Middle frontal gyrus (tissue), 1 donor: ENCODE measurements at regions not wholly inside any gene's neighbourhood (a gene's known extent, or its start where the extent isn't known, plus 50 kb on each side); places are given as distances from the start of the nearest gene placed in this dataset.
"Not testable (repeated sequence)": the region's sequence is repeated elsewhere in the genome, so short reads cannot be mapped to it uniquely, and the experiment has no call there.

ENCODE experiments used
- DNase-seq: peaks from one replicate; pipeline ENCODE4 v3.0.0-alpha.2; 2015; ENCODE audit warnings: low spot score; ENCODE audit errors: extremely low spot score

DNA sequence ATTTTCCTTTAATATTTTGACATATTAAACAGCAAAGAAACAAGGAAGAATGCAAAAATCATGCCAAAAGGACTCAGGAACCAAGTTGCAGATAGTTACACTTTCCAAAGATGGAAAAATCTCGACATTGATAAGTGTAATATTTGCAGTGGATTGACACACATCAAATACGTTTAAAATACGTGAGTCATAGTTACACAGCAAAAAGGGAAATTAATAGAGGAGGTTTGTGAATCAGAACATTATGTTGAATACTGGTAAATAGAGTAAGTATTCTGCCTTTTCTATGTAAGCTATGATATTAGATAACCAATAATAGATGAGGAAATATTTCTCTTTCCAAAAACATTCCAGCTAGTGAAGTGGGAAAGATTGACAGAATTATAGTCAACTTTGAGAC is 1761.3 kb upstream of the IGFBP7 start:
- no peak for DNase-seq

DNA sequence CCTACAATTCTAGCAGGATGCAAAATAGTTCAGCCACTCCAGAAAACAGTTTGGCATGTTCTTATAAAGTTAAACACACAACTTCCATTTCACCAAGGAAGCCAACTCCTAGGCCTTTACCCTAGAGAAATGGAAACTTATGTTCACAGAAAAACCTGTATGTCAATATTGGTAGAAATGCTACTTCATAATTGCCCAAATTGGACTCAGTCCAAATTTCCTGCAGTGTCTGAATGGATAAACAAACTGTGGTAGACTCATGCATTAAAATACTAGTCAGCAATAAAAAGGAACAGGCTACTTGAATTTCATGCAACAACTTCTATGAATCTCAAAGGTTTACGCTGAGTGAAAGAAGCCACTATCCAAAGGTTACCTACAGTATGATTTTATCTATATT is 1738.8 kb upstream of the IGFBP7 start:
- DNase-seq: no peak

DNA sequence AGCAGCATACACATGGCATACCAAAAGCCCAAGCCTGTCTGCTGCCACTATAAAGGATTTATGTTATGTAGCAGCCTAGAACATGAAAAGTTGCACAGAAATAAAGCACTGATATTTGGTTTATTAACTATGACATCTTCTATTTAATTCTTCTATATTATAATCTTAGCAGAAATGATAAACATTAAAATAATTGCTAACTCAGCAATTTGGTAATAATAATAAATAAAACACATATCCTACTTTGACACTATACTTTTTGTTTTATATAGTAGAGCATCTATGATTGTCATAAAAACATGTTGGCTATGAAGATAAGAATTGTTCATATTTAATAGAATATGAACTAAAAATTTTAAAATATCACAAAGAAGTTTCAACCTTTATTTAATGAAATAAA is 1733.3 kb upstream of the IGFBP7 start:
- DNase-seq: no peak

DNA sequence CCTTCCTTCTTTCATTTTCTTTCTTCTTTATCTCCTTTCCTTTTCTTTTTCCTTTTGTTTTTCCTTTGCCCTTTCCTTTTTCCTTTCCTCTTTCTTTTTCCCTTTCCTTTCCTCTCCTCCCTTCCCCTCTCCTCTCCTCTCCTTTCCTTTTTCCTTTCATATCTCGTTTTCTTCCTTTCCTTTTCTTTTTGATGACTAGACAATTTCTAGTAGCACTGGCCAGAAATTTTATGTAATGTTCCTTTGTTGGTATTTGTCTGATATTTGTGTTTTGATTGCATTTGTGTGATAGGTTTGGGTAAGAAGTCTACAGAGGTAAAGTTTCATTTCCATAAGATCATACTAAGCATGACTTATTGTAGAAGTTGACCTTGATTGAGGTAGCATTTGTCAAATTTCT is 1722.9 kb upstream of the IGFBP7 start:
- DNase-seq: no peak

DNA sequence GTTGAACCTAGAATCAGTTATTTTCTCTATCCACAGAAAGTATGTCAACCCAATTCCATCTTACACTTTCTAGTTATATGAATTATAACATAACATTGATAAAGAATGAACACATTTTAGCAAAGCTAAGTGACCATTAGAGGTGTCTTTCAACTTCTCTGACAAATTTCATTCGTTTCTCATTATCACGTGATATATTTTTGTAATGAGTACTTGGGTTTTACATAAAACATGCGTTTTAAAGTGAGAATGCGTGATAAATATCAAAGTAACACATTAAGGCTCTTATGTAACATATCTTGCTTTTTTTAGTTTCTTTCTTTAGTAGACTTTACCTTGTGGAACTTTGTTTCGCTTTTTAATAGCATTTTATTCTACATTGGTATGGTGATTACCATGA is 1715.1 kb upstream of the IGFBP7 start:
- no peak for DNase-seq

DNA sequence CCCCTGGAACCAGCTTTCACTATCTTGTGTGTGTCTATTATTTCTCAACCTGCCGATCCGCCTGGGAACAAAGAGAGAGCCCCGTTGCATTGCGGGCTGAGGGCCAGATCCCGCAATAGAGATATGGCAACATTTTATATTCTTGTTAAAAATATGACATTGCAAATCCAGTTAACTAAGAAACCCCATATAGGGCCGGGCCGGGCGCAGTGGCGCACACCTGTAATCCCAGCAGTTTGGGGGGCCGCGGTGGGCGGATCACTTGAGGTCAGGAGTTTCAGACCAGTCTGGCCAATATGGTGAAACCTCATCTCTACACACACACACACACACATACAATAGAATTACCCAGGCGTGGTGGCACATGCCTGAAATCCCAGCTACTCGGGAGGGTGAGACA is 1708.4 kb upstream of the IGFBP7 start:
- not testable (repeated sequence) for DNase-seq

DNA sequence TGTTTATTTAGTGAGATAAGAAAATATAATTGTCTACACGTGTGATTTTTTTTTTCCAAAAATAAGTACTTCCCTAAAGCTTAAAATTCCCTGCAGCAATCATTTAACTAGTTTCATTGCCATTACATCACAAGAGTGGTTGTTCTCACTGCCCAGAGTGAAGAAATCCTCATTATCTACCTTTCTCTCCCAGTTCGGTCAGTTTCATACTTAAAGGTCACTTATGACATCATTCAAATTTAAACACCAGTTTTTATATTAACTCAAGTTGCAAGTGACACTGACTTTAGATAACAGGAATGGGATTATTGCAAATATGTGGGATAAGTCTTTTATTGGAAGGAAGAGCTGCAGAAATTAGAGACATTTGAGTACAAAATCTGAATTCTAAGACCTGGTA is 1699.8 kb upstream of the IGFBP7 start:
- DNase-seq: no peak

DNA sequence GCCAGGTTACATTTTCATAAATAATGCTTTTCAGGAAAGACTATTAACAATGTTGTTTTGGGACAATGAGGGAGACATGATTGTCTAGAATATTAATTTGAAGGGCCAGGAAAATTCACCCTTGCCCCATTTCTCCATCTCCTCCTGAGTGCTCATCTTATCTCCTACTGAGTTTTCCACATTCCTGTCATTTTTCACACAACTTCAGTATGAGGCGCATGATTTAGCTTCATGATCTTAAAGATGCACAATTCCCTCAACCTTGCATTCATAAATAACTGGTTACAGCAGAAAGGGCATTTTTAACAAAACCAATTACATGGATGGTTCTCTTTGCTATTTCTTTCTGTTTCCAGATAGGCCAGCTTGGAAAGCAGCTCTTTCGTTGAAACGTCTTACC is 1699.2 kb upstream of the IGFBP7 start:
- DNase-seq: no peak

DNA sequence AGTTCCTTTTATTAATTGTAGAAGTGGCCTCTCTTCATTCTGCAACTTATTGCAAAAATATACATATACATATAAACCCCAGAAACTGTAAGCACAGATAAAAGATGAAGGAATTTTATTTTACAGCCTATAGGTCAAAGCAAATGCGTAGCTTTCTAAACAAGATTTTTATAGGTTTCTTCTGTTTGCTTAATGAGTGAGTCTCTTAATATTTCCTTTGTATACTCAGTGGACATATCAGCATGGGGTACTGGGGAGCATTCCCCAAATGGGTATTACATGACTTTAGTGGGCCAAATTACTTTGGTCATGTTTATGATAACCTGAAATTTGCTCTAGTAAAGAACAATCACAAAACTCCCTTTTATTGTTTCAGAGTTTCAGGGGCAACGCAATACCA is 1698.6 kb upstream of the IGFBP7 start:
- no peak for DNase-seq

DNA sequence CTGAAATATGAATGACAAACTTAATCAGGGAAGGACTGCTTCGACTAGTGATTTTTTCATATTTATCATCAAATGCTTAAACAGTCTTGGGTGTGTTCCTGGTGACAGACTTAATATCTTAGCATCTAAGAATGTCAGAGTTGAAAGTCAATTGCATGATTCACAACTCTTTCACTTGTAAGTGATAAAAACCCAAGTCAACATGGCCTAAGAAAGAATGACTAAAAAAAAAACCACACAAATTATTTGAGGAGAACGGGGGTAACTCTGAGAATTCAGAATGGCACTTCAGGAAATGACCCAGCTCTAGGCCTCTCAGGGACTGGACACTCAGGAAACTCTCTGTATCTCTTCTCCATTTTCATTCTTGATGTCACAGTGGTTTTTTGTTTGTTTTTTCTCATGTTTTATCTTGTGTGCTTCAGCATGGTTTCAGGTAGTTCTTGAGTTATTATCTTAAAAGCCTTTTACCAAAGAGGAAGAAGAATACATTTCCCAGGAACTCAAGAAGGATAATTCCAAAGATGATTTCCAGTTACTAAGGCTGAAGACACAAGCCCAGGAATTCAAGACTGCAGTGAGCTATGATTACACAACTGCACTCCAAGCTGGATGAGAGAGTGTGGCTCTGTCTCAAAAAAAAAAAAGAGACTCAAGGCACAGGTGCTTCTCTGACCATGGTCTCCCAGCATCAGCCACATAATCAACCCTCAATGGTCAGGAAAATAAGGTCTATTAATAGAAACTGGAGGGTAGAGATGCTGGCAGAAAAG is 1697.8 kb upstream of the IGFBP7 start:
- DNase-seq: no peak

DNA sequence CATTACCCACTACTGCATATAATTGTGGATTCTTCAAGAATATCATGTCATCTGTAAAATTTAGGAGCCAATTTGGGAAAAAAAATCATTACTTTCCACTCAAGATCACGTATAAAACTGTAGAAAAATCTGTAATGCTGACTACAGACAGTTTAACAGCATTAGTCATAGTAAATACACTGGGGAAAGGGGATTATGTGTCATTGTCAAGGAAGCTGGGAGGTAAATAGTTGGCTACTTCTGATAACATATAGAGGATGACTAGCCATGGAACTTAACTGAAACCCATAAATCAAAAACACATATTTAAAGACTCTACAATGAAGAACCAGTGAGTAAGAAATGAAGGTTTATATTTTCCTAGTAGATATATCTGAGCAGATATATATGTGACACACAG is 1666.4 kb upstream of the IGFBP7 start:
- DNase-seq: no peak

DNA sequence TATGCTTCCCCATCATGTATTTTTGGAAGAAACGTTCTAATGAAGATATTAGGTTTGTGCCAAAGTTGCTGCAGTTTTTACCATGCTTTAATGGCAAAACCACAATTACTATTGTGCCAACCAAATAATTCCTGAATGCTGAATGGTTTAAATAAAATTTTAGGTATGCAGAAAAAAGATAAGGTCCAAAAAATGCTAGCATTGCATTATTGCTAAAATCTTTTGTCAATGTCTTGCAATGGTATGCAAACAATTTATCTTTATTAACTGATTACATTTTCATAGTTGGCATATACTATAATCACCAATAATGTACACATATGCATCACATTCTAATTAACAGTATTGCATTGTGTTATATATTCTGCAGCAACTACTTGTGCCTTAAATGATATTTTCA is 1657.4 kb upstream of the IGFBP7 start:
- DNase-seq: no peak

DNA sequence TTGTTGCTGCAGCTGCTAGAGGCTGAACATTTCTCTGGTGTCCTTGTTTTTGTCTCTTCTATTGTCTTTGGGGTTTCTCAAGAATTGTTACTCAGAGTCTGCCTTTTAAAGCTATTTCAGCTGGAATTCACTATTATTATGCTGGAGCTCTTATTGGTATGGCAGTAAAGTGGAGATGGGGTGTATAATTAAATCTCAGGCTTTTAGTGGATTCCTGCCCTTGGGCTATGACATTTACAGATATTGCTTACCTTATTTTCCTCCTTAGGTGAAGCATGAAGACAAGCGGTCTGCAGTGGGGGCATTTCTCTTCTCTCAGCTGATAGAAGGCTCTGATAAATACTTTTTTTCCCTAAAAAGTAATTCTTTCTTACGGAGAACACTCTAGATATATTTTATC is 1656.6 kb upstream of the IGFBP7 start:
- no peak for DNase-seq

DNA sequence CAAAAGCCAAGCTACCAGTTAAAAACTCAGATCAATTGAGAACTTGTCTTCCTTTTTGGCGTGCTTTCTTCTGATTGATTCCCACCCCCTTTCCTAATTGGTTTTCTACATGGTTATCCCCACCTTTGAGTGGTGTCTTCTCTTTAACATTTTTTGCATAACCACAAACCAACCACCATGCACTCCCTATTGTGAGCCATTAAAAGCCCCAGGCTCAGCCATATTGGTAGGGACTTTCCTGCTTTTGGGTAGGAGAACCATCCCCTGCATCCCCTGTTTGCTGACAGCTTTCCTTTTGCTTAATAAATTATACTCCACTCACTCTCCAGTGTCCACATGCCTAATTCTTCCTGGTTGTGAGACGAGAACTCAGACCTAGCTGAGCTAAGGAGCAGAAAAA is 1651.4 kb upstream of the IGFBP7 start:
- DNase-seq: no peak

DNA sequence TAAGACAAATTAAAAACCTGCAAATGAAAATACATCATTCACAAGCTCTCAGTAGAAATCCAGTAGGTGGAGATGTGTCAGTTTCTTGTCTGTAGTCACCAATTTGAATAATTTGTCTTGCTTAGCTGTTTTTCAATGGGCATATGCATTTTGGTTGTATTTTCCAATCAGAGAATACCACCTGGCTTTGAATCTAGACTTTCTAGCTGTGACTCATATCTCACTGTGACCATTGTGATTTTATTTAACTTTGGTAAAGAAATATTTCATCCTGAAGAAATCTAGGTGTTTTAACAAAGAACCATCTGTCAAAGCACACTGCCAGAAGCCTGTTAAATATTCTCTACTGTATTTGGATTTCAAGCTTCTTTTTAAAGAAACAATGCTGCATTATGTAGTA is 1650.6 kb upstream of the IGFBP7 start:
- no peak for DNase-seq

DNA sequence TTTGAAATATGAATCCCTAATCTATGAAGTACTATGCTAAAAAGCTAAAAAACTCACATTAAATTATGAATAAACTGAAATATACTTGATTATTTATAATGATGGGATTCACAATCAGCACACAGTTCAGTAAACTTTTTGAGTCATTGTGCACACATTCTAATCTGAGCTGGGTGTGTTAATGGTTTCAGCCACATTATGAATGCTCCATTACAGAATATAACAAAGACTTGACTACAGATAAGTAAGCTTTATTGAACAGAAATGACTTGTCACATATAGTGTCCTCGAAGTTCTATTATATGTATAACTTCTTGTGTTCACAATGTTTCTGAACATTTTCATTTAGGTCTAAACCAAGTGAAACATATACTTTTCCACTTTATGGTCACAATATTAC is 1649.9 kb upstream of the IGFBP7 start:
- DNase-seq: no peak

DNA sequence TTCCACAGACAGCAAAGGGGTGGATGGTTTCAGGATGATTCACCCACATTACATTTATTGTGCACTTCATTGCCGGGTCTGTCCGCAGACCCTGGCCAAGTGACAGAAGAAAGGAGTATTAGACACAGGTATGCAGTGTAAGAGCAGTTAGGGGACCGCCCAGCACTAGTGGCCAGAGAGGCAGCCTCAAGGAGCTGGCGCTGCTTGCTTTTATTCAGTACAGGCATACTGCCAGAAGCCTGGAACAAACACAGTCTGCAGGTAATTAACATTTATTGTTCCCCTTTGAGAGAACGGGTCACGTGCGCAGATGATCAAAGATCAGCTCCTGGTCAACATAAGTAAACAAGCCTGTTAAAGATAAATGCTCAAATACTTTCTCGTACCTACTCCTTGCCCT is 1639.0 kb upstream of the IGFBP7 start:
- DNase-seq: no peak

DNA sequence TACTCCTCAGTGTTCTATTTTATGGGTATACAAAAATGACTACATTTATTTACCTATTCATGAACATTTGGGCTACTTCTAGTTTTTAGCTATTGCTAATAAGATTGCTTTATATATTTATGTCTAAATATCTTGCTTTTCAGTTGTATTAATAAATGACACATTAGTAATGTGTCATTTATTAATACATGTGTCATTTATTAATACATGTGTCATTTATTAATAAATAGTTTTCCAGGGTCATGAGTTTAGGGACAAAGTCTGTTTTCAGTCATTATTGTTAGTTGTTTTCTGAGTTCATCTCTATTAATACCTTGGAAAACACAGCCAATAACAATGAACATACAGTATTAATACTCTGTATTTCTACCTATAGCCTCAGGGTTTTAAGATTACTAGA is 1630.7 kb upstream of the IGFBP7 start:
- no peak for DNase-seq

DNA sequence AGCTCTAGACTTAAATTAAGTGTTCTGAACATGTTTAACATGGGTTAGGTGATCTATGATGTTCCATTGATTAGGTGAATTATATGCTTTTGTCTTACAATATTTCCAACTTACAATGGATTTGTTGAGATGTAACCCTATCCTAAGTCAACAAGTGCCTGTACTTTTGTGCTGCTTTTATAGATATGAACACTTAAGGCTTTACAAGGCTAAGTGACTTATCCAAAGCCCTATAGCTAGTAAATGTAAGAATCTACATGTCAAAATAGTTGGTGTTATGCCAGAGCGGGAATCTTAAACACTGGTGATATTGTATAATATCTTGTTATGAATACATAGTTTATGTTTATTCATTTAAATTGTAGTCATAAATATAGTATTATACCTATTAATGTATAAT is 1629.1 kb upstream of the IGFBP7 start:
- no peak for DNase-seq

DNA sequence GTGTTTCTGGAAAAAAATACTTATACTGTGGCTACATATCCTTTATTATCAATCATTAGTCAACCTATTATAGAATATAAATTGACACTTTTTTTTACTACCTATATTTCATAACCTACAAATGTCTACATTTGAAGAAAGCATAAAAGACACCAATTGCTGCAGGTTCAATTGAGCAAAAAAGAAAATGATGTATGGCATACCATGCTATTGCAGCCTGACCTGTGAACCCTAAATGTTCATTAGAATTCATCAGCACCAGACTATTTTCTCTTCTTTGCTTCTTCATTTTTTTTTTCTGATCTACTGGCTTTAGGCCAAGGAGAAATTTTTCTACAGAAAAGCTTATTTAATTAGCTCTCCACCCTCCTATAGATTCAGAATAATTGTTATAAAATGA is 1628.2 kb upstream of the IGFBP7 start:
- no peak for DNase-seq

DNA sequence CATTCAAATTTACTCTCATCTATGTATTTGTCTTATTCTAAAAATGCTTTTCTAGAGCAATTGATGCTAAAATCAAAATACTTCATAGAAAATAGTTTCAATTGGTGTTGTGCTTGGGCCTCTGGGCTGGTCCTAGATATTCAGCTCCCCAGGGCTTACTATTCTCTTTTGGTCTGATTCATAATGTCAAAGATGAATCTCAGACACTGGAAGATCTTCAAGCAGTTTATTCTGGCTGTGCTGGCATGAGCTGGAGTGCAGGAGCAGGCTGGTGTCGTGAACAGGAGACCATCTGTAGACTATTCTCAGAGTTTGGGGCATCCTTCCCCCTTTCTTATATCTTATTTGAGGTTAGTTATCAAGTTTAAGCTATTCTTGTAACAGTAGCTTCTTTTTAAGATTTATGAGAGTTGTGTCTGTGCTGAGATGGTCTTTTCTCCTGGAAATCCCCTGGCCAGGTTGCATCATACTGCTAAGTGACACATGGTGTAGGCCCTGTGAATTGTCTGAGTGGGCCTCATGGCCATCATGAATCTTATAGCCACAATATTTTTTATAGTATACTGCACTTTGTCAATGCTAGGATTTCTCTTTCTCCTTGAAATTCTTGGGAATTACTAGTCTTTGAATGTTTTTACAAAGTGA is 1624.0 kb upstream of the IGFBP7 start:
- DNase-seq: no peak

DNA sequence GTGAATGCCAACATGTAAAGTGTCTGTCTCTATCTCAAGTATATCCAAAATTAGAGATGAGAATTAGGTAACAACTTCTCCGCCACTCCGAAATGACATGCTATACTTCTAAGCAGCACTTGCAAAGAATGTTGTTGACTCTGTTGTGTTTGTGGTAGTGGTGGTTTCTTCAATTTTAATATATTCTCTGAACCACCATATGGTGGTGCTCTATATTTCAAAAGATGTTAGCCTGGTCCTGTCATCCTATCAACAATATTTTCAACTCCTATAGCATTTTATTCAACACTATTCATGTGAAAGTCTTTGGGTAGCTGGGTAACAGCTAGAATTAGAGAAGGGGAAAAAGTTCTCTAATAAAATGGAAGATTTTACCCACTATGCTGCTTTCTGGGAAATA is 1622.8 kb upstream of the IGFBP7 start:
- no peak for DNase-seq

DNA sequence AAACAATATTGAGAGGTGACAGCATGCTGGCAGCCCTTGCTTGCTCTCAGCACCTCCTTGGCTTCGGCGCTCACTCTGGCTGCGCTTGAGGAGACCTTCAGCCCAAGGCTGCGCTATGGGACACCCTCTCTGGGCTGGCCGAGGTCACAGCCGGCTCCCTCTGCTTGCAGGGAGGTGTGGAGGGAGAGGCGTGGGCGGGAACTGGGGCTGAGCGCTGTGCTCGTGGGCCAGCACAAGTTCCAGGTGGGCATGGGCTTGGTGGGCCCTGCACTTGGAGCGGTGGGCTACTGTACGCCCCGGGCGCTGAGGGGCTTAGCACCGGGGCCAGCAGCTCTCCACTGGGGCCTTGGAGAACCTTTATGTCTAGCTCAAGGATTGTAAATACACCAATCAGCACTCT is 1613.8 kb upstream of the IGFBP7 start:
- DNase-seq: no peak
